KMS-11 (cell line): ENCODE measurements at regions not wholly inside any gene's neighbourhood (a gene's known extent, or its start where the extent isn't known, plus 50 kb on each side); places are given as distances from the start of the nearest gene placed in this dataset.

ENCODE experiments used
- H2AFZ ChIP-seq: fragments of 200-600 bp; sonication (generic); 2 replicates; pipeline ENCODE4 v1.6.1; 2016; ENCODE audit warnings: antibody characterized with exemption, mixed run types, low read depth
- H3K27ac ChIP-seq: fragments of 200-600 bp; sonication (generic); 2 replicates; pipeline ENCODE4 v1.6.1; 2016; ENCODE audit warnings: mild to moderate bottlenecking, mixed run types
- H3K27me3 ChIP-seq: fragments of 200-600 bp; sonication (generic); 2 replicates; pipeline ENCODE4 v1.6.1; 2017; ENCODE audit warnings: mild to moderate bottlenecking, low read depth, mixed run types, moderate library complexity; ENCODE audit not compliant: insufficient read depth
- H3K36me3 ChIP-seq: fragments of 200-600 bp; sonication (generic); 2 replicates; pipeline ENCODE4 v1.6.1; 2017; ENCODE audit warnings: mild to moderate bottlenecking, mixed run types; ENCODE audit not compliant: insufficient read depth
- H3K4me1 ChIP-seq: fragments of 200-600 bp; sonication (generic); 2 replicates; pipeline ENCODE4 v1.6.1; 2016; ENCODE audit warnings: mild to moderate bottlenecking, low read depth, mixed run types; ENCODE audit not compliant: poor library complexity, severe bottlenecking
- H3K4me2 ChIP-seq: fragments of 200-600 bp; sonication (generic); 2 replicates; pipeline ENCODE4 v1.7.0; 2016; ENCODE audit warnings: mild to moderate bottlenecking, mixed run types
- H3K4me3 ChIP-seq: fragments of 200-600 bp; sonication (generic); IDR thresholded peaks from 2 replicates; pipeline ENCODE4 v1.6.1; 2017; ENCODE audit warnings: low read depth, low read length, mixed read lengths; ENCODE audit not compliant: insufficient read depth
- H3K79me2 ChIP-seq: fragments of 200-600 bp; sonication (generic); 2 replicates; pipeline ENCODE4 v1.6.1; 2016; ENCODE audit warnings: low read depth, mixed run types; ENCODE audit not compliant: insufficient read depth
- H3K9ac ChIP-seq: fragments of 200-600 bp; sonication (generic); 2 replicates; pipeline ENCODE4 v1.6.1; 2016; ENCODE audit warnings: mild to moderate bottlenecking, mixed run types
- H4K20me1 ChIP-seq: fragments of 200-600 bp; sonication (generic); 2 replicates; pipeline ENCODE4 v1.6.1; 2016; ENCODE audit warnings: mild to moderate bottlenecking, mixed run types; ENCODE audit not compliant: insufficient read depth
- CTCF ChIP-seq: fragments of 200-600 bp; sonication (generic); conservative IDR thresholded peaks from 2 replicates; pipeline ENCODE4 v1.6.1; 2017; ENCODE audit warnings: low read depth, mild to moderate bottlenecking, antibody characterized with exemption, low read length, moderate library complexity, mixed read lengths

DNA sequence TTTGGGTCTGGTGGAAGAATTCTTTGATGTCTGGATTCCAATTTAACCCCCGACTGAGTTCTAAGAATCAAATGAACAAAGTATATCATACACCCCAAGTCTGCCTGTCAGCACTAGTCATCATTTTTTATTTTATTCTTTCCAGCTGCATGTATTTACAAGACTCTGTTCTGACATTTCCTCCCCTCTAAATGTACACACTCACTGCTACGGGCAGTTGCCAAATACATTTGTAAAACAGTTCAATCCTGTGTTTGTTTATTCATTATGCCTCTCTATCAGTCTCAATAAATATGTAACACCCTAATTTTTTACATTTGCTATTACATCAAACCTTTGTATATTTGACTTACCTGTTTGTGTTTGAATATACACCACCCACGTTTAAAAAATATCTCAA, 422.3 kb upstream of the PSMD7 start:
- H3K27ac ChIP-seq, result no peak overlapping the region
- H4K20me1 ChIP-seq, result no peaks in the 10 kb centered on the region
- H2AFZ ChIP-seq, result no peak overlapping the region
- H3K27me3 ChIP-seq, result no peaks in the 10 kb centered on the region
- H3K4me2 ChIP-seq, result no peak overlapping the region
- no peak for TF ChIP-seq CTCF
- H3K4me1 ChIP-seq, result no peaks in the 10 kb centered on the region
- no peaks in the 10 kb centered on the region for H3K79me2 ChIP-seq
- H3K36me3 ChIP-seq, result no peaks in the 10 kb centered on the region
- H3K9ac ChIP-seq, result no peak overlapping the region
- H3K4me3 ChIP-seq, result no peak overlapping the region

GRCh38 chr16:73873643-73874042, 423.0 kb upstream of the PSMD7 start:
- Histone ChIP-seq H3K79me2 (no peaks in the 10 kb centered on the region), H3K27me3 (no peaks in the 10 kb centered on the region), H2AFZ (no peak overlapping the region), H3K4me1 (no peaks in the 10 kb centered on the region), H3K36me3 (no peaks in the 10 kb centered on the region), H3K9ac (no peak overlapping the region), H3K27ac (no peak overlapping the region), H3K4me2 (no peak overlapping the region), H3K4me3 (no peak overlapping the region), H4K20me1 (no peaks in the 10 kb centered on the region)
- TF ChIP-seq CTCF, result no peak

DNA sequence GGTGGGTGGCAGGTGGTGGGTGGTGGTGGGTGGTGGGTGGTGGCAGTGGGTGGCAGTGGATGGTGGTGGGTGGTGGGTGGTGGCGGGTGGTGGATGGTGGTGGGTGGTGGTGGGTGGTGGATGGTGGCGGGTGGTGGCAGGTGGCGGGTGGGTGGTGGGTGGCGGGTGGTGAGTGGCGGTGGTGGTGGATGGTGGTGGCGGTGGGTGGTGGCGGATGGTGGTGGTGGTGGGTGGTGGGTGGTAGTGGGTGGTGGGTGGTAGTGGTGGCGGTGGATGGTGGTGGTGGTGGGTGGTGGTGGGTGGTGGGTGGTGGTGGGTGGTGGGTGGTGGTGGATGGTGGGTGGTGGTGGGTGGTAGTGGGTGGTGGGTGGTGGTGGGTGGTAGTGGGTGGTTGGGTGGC, 423.8 kb upstream of the PSMD7 start:
- Histone ChIP-seq H3K27ac (no peak overlapping the region), H3K36me3 (no peaks in the 10 kb centered on the region), H4K20me1 (no peaks in the 10 kb centered on the region), H3K9ac (no peak overlapping the region), H2AFZ (no peak overlapping the region), H3K27me3 (no peaks in the 10 kb centered on the region), H3K4me1 (no peaks in the 10 kb centered on the region), H3K79me2 (no peaks in the 10 kb centered on the region), H3K4me3 (no peak overlapping the region), H3K4me2 (no peak overlapping the region)
- no peak for TF ChIP-seq CTCF

DNA sequence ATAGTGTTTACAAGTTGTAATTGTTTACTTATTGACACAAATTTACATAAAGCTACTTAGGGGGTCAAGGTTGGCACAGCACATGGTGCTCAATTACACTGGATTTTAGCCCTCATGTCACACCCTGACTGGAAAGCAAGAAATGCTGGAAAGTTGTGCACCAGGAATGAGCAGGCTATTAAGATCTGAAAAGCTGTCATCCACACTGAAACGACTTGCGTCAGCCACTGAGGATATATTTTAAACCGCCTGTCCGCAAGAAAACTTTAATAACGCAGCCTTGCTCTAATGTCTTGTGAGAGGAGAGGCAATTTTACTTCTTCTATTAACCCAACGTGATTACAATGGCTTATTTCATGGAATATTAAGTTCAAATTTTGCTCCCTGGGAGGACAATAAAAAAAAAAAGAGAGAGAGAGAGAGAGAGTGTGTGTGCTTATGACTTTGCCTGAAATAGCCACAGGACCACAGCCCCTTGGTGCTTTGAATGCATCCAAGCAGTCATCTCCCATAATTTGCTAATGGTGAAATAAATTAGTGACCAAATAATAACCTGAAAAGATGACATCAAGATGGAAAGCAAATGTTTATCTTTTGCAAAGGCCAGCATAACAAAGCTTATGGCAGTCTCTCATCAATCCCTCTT, 425.4 kb upstream of the PSMD7 start:
- H3K4me1 ChIP-seq, result no peaks in the 10 kb centered on the region
- no peak for TF ChIP-seq CTCF
- no peak overlapping the region for H3K4me3 ChIP-seq
- no peak overlapping the region for H3K9ac ChIP-seq
- no peaks in the 10 kb centered on the region for H3K27me3 ChIP-seq
- no peaks in the 10 kb centered on the region for H3K36me3 ChIP-seq
- no peaks in the 10 kb centered on the region for H3K79me2 ChIP-seq
- no peak overlapping the region for H3K27ac ChIP-seq
- no peak overlapping the region for H3K4me2 ChIP-seq
- H2AFZ ChIP-seq, result no peak overlapping the region
- no peaks in the 10 kb centered on the region for H4K20me1 ChIP-seq
